ENCODE measurements at regions not wholly inside any gene's neighbourhood (a gene's known extent, or its start where the extent isn't known, plus 50 kb on each side); places are given as distances from the start of the nearest gene placed in this dataset.
A peak's percentile ranks its signal among the peaks of the same experiment; 100 is the strongest.

GRCh38 chr17:55634702-55635101 lies 88.0 kb downstream of the TMEM100 start:
- no peak for DNase-seq (ENCODE audit: low read depth)

DNA sequence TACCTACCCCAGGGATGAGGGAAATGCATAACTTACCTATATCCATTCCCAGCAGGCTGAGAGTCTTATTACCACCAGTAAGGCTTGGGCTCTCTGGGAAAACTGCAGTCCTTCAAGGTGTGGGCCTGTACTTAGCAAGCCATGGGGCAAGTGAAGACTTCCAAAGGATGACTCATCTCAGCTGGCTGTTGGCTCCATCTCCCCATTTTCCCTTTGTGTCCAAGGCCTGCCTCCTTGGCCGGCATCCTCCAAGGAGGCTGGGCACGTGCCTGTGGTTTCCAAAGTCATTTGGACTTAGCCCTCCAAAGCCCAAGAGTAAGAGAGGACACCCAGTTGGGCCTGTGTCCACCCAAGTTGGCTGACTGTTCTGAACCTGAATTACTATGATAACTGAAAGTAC lies 89.8 kb downstream of the TMEM100 start:
- no peak for DNase-seq (ENCODE audit: low read depth)

GRCh38 chr17:55632236-55632635 lies 90.4 kb downstream of the TMEM100 start:
- no peak for DNase-seq (ENCODE audit: low read depth)

DNA sequence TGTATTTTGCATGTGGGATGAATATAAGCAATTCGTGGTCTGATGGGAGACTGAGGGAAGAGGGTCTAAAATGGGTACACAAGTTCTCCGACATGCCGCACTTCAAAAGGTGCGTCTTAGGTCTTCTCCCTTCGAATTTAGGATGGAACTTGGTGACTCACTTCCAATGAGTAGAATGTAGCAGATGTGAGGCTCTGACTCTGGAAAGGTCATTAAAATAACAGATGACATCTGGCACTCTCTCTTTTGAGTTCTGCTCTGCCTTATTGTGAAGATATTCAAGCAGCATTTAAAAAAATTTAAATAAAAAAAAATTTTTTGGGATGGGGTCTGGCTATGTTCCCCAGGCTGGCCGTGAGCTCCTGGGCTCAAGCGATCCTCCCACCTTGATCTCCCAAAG lies 92.7 kb downstream of the TMEM100 start:
- no peak for DNase-seq (ENCODE audit: low read depth)

- DNase-seq (ENCODE audit: low read depth), result no peak
Observed at GRCh38 chr17:55625521-55625920, 97.1 kb downstream of the TMEM100 start.

DNA sequence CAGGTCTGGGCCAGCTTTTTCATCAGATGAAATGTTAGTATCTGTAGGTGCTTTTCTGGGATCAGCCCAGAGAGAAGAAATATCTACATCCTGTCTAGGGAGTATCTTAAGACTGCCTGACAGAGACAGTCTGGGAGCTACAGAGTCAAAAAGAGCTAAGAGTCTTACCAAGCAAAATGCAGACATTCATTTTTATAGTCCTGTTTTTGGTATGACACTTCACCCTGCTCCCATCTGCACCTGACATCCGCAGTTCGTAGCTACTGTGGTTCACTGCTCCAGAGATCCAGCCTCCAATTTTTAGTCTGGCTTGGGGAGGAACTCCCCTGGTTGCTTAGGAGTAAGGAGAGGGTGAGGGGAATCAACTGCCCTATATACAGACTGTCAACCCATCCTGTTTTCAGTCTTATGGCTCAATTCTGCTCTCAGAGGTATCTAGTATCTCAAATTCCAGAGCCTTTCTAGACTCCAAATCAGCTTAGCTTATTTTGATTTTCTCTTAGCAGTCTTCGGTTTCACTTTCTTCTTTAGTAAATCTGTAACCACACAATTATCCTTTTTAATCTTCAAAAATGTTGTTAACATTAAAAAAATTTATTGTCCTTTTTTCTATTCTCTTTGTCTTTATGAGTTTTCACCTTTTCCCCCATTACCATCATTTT lies 97.8 kb downstream of the TMEM100 start:
- DNase-seq (ENCODE audit: low read depth), result no peak

- DNase-seq (ENCODE audit: low read depth), result no peak
Observed at GRCh38 chr17:55622547-55622946, 100.1 kb downstream of the TMEM100 start.

- no peak for DNase-seq (ENCODE audit: low read depth)
Observed at GRCh38 chr17:55620945-55621344, 101.7 kb downstream of the TMEM100 start.

DNA sequence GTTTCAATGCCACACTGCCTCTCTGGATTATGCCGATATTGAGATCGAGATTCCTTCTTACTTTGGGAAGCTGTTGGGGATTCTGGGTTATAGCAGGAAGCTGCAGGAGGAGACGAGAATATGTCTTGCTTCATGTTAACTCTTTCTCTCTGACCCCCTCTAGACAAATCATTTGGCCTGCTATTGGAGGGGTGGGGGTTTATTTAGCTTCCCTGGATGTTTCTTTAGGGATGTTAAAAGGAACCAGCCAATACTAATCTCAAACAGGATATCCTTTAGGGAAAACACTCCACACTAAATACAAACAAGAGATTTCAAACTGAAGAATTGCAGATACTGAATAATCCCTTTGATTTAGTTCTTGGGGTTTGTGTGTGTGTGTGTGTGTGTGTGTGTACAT lies 102.6 kb downstream of the TMEM100 start:
- DNase-seq (ENCODE audit: low read depth), result no peak

DNA sequence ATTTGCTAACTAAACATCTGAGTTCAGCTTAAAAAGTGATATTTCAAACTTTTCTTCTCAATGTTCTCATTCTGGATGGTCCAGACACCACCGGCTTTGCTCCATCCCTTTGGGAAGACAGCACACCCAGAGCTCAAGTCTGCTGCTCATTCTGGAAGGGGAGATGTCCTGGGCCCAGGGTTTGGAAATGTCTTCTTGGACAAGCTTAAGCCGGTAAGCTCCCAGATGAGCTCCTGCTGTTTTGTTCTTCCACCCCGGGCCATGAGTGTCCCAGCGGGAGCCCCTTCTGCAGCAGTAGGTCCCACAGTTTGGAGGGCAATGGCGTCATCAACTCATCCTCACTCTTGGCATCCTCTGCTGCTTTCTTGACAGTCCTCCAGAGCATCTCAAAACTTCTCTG lies 105.2 kb downstream of the TMEM100 start:
- DNase-seq (ENCODE audit: low read depth), result no peak

DNA sequence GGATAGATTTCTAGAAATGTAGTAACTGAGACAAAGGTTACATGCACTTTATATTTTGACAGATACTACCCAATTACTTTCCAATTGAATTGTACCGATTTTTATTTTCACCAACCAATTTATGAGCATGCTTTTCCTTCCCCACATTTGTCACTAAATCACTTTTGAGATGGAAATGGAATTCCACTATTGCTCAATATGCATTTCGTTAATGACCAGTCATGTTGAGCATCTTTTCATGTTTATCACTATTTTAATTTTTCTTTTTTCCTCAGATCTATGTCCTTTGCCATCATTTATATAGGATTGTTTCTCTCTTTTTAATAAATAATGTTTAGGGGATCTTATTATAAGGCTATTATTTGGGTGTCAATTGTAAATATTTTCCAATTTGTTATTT lies 102.8 kb upstream of the SMIM36 start:
- no peak for DNase-seq (ENCODE audit: low read depth)

DNA sequence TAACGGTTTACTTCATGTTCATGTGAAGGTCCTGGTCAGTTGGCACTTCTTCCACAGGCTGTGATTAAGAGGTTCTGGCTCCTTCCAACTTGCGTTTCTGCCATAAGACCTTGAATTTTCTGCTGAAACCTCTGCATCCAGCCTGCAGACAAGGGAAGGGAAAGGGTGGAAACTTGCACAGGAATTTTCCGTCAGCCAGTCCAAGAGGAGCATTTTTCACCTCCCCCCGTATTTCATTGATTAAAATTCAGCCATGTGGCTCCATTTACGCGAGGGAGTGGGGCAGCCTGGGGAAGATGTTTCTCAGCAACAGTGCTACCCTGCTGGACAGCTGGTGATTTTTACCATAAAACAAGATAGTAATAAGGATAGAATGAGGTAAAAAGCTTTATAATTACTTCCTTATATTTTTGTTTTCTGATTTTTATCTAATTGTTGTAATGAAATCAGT lies 101.5 kb upstream of the SMIM36 start:
- no peak for DNase-seq (ENCODE audit: low read depth)

DNA sequence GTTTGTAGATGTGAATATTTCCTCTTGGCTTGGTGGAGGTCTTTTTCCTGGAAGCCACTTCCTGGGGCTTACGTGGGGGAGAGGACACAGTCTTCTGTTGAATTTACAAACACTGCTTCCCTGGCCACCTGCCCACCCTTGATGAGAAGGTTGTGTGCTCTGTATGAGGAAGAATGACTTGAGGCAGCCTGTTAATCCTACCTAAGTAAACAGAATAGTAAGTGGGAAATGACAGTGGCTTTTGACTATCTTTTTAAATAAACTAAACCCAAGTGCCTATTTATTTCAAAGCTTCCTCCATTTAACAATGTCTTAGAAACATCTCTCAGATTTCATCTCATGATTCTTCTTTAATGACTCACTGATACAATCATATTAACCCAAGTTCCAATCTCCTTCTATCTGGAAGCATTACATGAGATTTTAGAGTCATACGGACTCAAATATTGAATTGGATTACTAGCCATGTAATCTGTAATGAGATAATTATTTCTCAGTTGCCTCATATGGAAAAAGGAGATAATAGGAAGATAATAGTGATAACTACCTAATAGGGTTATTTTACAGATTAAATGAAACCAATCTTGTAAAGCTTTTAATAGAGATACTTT lies 96.6 kb upstream of the SMIM36 start:
- DNase-seq (ENCODE audit: low read depth), result peak; percentile 36

DNA sequence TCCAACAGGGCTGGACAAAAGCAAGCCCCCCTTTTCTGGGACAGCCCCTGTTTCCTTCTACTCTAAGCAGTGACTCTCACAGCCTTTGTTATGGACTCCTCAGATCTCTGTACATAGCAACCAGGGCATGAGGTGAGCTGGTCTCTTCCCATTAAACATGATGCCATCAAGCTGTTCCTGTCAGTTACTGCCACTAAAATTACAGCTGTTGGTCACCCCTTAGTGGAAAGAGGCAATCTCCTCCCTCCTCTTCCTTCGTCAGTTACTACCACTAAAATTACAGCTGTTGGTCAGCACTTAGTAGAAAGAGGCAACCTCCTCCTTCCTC lies 95.2 kb upstream of the SMIM36 start:
- DNase-seq (ENCODE audit: low read depth), result no peak

DNA sequence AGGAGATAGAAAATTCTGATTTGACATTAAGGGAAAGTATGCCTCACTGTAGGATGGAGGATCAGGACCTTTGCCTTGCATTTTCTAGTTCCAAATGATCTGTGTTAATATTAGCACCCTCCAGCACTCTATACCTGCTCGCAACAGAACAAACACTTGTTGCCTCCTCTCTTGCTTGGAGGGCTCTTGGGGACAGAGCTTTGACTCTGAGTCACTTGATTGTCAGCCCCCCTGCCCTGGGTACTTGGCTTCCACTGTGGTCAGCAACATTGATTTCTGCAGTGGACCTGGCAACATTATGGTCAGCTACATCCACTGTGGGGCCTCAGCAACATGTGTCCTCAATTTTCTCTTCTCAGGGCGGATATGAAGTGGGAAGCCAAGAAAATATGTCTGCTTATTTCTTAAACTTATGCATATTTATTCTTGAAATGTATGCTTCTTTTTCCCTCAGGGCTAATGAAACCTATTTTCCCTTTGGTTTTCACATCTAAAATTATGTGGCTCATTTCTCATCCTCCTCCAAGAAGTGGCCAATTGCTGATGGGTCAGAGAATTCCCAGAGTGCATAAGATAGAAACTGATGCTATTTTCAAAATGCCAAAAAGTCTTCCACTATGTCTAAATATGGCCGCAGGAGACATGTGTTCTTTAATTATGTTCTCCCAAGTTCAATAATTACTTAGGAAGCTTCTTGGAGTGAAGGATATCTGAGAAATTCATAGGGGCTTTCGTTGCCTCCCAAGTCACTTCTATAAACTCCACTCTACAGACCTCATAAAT lies 94.6 kb upstream of the SMIM36 start:
- peak; percentile 26 for DNase-seq (ENCODE audit: low read depth)

DNA sequence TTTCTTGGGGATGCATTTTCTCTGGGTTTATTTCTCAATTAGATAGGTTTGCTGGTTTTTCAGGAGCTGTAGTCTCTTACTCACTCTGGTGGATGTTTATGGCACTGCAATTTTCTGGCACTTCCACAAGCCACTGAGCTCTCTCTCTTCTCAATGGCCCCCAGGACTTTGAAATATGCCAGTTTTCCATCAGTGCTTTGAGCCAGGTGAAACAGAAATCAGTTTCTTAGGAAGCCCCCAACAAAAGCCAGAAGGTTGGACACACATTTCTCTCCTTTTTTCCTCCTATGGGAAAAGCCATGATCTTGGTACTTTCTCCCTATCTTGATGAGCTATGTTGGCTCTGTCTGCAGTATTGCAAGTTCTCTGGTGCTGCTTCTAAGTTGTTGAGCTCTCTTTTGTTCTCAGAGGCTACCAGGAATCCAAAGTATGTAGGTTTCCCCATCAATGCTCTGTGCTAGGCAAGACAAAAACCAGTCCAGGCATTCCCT lies 90.7 kb upstream of the SMIM36 start:
- no peak for DNase-seq (ENCODE audit: low read depth)

GRCh38 chr17:55598495-55598894 lies 87.2 kb upstream of the SMIM36 start:
- no peak for DNase-seq (ENCODE audit: low read depth)

- no peak for DNase-seq (ENCODE audit: low read depth)
Observed at GRCh38 chr17:55588446-55589242, 77.4 kb upstream of the SMIM36 start.

GRCh38 chr17:55587608-55588139 lies 76.4 kb upstream of the SMIM36 start:
- no peak for DNase-seq (ENCODE audit: low read depth)

GRCh38 chr17:55585629-55586028 lies 74.4 kb upstream of the SMIM36 start:
- DNase-seq (ENCODE audit: low read depth), result no peak

DNA sequence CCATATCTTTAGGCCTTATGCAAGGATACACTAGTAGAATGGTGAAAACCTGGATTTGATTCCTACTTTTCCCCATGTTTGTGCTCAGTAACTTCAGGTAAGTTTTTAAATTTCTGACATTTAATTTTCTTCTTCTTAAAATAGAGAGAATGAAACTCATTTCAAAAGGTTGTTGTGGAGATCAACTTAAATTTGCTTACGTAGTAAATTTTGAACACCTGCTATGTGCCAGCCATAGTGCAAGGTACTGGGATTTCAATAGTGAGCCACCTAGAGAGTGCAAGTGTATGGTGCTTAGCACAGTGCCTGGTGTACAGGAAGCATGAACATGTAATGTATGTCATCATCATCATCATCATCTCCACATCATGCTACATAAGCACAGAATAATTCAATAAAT lies 73.6 kb upstream of the SMIM36 start:
- DNase-seq (ENCODE audit: low read depth), result no peak
